Tibial artery (tissue), 4 donors: ENCODE measurements at regions not wholly inside any gene's neighbourhood (a gene's known extent, or its start where the extent isn't known, plus 50 kb on each side); places are given as distances from the start of the nearest gene placed in this dataset.
"Not testable (repeated sequence)": the region's sequence is repeated elsewhere in the genome, so short reads cannot be mapped to it uniquely, and the experiment has no call there.

Experiments used
- DNase-seq, 2 donors: peaks; one replicate each; pipeline ENCODE4 v3.0.0-alpha.2; 2019
- H3K27ac ChIP-seq, 2 donors: fragments of 200-600 bp; sonication (generic) in 1 of 2; 1 replicate in 1 of 2; 2 replicates in 1 of 2; pipeline ENCODE4 v1.5.1; 2018 to 2019; ENCODE audit warnings: mild to moderate bottlenecking in 1 of 2
- H3K27me3 ChIP-seq, 2 donors: fragments of 200-600 bp; sonication (generic) in 1 of 2; one replicate each; pipeline versions ENCODE4 v1.5.1 to v1.6.0; 2016 to 2019
- H3K36me3 ChIP-seq, 3 donors: fragments of 200-600 bp; sonication (generic) in 2 of 3; one replicate each; pipeline ENCODE4 v1.5.1; 2016 to 2019; ENCODE audit warnings: mild to moderate bottlenecking in 2 of 3
- H3K4me1 ChIP-seq, 4 donors: fragments of 200-600 bp; sonication (generic) in 2 of 4; 1 replicate in 3 of 4; 2 replicates in 1 of 4; pipeline ENCODE4 v1.5.1; 2016 to 2019
- H3K4me3 ChIP-seq, 2 donors: fragments of 200-600 bp; sonication (generic) in 1 of 2; 1 replicate in 1 of 2; 2 replicates in 1 of 2; pipeline ENCODE4 v1.5.1; 2018 to 2019; ENCODE audit warnings: mild to moderate bottlenecking in 2 of 2
- H3K9me3 ChIP-seq, 3 donors: fragments of 200-600 bp; sonication (generic) in 1 of 3; one replicate each; pipeline ENCODE4 v1.5.1; 2016 to 2019
- CTCF ChIP-seq, 2 experiments: fragments of 200-600 bp in 1 of 2; fragments of 450-650 bp in 1 of 2; IDR thresholded peaks; one replicate each; pipeline ENCODE4 v1.5.1; 2017 to 2019; ENCODE audit warnings: antibody characterized with exemption in 2 of 2, mild to moderate bottlenecking in 1 of 2, moderate library complexity in 1 of 2
- intact Hi-C: fragments of 100-400 bp; cut with DNase I; formaldehyde crosslinking; loops from one replicate; pipeline ENCODE4 v1.15.0; 2023; ENCODE audit warnings: low total_unique reads

DNA sequence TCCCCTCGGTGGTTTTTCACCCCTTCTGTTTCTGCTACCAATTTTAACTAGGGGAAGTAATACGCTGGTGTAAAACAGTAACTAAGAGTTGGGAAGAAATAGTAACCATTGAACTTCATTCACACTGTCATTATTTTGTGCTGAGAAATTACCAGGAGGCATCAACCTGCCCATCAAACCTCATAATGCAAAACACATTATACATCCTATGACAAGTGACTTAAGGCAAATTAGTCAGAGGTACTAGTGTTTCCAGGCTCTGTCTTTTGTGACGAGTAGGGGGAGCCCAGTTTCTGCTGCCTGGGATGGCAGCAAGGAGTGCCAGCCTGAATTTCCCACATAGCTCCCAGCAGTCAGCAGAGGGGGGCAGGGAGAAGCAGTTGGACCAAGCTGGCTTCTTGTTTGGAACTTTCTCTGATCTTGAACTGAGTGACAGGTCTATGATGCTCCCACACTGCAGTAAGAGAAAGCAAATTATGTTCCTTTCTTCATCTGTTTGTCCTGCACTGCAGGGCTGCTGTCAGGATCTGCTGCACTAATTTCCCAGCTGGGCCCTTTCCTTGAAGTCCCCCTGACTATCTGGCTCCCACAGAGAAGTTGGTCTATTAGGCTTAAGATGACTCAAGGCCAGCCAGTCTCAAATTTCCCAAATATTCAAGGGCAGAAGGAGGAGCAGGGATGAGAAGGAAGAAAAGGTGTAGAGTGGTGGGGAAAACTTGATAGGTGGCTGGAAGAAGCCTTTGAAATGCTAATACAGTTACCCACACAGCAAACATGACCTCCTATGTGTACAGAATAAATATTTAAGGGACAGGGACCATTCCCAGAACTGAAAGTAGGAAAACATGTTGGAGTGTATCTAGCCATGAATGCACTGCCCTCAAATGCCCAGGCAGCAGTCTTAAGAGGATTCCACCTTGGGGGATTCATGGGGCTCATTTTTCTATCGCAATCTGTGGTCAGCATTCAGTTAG lies 322.8 kb downstream of the SEC16B start:
- Histone ChIP-seq H3K27ac (no peak overlapping the region), H3K9me3 (no peaks in the 10 kb centered on the region), H3K36me3 (no peaks in the 10 kb centered on the region), H3K4me3 (no peak overlapping the region), H3K4me1 (no peaks in the 10 kb centered on the region), H3K27me3 (no peaks in the 10 kb centered on the region)
- TF ChIP-seq CTCF (IDR thresholded peaks at IDR 0.05): no peak
- no peak for DNase-seq
- intact Hi-C loops: no loop called here

DNA sequence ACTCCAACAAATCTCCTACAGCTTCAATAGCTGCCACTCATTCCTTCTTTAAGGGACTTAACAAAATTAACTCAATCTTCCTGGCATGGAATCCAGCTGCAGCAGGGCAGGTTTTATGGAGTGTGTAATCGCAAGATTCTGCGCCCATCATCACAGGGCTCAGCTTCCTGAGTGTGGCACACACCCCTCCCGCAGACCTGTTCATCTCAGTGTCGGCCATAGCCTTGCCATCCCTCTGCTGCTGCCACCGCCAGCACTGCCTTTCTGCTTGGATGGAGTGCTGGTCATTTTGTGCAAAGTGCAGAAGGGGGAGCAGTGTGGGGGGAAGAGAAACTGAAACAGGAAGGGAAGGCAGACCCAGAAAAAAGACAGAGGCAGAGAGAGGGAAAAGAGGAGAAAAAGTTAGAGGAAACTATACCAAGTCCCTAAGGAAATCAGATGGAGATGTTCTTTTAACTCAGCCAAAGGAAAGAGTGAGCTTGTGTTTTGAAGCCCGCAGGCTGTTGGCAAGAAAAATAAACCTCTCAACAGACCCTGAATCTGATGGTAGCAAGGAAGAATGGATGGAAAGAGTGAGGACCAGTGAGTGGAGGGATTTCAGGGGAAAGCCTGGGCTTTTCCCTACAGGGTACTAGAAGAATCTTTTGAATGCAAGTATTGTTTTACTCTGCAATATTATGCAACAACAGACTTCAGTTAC lies 324.2 kb downstream of the SEC16B start:
- intact Hi-C loops: no loop called here

DNA sequence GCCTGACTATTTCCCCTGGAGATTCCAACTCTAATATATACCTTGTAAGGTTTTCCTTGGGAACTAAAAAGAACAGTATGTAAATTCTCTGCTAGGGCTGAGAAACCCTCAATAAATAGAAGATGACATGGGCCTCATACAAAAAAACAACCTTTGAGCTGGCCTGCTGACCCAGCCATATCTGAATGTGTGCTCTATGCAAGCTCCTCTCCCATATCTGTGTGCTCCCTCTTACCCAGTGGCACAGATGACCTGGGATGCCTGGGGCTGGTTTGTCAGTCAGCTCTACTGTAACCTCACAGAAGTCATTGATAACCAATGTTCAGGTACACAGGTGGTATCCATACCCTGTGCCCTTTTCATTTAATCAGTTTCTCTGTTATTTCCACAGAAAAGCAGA lies 329.2 kb downstream of the SEC16B start:
- DNase-seq: no peak
- no peaks in the 10 kb centered on the region for H3K4me1 ChIP-seq
- no peaks in the 10 kb centered on the region for H3K9me3 ChIP-seq
- no peak for TF ChIP-seq CTCF (IDR thresholded peaks at IDR 0.05)
- intact Hi-C loops: no loop called here
- no peaks in the 10 kb centered on the region for H3K36me3 ChIP-seq
- no peak overlapping the region for H3K27ac ChIP-seq
- no peak overlapping the region for H3K4me3 ChIP-seq
- H3K27me3 ChIP-seq: no peaks in the 10 kb centered on the region

More for the DNA sequence above, 324.2 kb downstream of the SEC16B start:
- DNase-seq: no peak
- Histone ChIP-seq H3K9me3 (no peaks in the 10 kb centered on the region), H3K4me1 (no peaks in the 10 kb centered on the region), H3K36me3 (no peaks in the 10 kb centered on the region), H3K27ac (no peak overlapping the region), H3K4me3 (no peak overlapping the region), H3K27me3 (no peaks in the 10 kb centered on the region)
- TF ChIP-seq CTCF (IDR thresholded peaks at IDR 0.05): no peak

DNA sequence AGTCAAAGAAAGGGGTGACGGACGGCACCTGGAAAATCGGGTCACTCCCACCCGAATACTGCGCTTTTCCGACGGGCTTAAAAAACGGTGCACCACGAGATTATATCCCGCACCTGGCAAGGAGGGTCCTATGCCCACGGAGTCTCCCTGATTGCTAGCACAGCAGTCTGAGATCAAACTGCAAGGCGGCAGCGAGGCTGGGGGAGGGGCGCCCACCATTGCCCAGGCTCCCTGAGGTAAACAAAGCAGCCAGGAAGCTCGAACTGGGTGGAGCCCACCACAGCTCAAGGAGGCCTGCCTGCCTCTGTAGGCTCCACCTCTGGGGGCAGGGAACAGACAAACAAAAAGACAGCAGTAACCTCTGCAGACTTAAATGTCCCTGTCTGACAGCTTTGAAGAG lies 335.7 kb downstream of the SEC16B start:
- H3K9me3 ChIP-seq, H3K27me3 ChIP-seq, H3K27ac ChIP-seq, H3K4me3 ChIP-seq, intact Hi-C loops, H3K4me1 ChIP-seq, DNase-seq, H3K36me3 ChIP-seq: not testable (repeated sequence)

DNA sequence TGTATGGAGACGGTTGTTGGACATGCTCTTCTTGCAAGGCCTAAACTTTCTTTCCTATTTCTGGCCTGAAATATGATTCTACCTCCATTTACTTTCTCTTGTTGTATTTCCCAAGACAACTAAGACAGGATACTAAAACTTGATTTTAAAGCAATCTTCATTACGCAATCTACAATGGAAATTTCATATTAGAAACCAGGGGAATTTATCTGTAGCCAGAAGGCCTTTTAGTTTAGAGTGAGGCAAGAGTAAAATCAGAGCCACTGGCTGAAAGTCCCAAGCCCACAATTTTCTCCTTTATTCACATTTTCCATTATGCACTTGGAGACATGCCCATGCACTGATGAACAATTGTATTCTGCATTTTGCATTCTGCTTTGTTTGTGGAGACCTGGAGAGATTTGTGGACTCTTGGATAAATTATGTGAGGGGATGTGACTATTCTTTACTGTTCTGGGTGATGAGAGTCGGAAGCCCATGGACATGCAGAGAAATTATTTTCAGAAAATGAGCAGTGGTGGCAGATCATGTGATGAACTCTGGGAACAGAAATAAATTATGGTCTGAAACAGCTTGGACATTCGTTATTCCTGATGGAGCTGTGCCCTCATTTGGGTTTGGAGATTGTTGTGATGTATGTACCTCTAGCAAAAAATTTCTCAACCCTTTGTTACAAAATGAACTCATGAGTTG lies 336.8 kb downstream of the SEC16B start:
- no peaks in the 10 kb centered on the region for H3K4me1 ChIP-seq
- no peak overlapping the region for H3K4me3 ChIP-seq
- intact Hi-C loops: no loop called here
- H3K27me3 ChIP-seq: no peaks in the 10 kb centered on the region
- DNase-seq: no peak
- H3K9me3 ChIP-seq: no peaks in the 10 kb centered on the region
- no peak for TF ChIP-seq CTCF (IDR thresholded peaks at IDR 0.05)
- no peaks in the 10 kb centered on the region for H3K36me3 ChIP-seq
- no peak overlapping the region for H3K27ac ChIP-seq
